ENCODE measurements at regions not wholly inside any gene's neighbourhood (a gene's known extent, or its start where the extent isn't known, plus 50 kb on each side); places are given as distances from the start of the nearest gene placed in this dataset.

DNA sequence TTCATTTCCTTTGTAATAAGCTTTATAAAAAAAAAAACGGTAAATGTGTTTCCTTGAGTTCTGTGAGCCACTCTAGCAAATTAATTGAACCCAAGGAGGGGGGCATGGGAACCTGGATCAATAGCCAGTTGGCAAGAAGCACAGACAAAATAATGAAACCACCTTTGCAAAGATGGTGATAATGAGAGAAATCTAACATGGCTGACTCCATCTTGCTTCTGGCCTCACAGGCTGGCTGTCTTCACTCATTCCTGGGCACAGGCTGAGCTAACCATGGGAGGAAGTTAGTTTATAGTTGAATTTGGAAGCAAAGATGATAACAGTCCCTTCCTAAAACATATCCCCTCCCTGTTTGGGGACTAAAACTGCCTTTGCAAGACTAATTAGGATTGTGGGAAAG is 95.1 kb downstream of the B3GNT2 start:
- DNase-seq, result no peak
- H3K27ac ChIP-seq, result no peak overlapping the region
- in situ Hi-C loops (cut with HindIII; ENCODE audit: low pct_ligation_motif_present, low sequenced_read_pairs), result no loop called here
- no peaks in the 10 kb centered on the region for H3K27me3 ChIP-seq (replicated peaks)
- H3K4me3 ChIP-seq (ENCODE audit: low read depth, low read length), result no peak overlapping the region
- TF ChIP-seq CTCF (IDR thresholded peaks at IDR 0.05; ENCODE audit: low read depth, low read length, missing control alignments), result no peak
- no peaks in the 10 kb centered on the region for H3K36me3 ChIP-seq (replicated peaks)

- H3K27ac ChIP-seq, result no peak overlapping the region
- no peaks in the 10 kb centered on the region for H3K27me3 ChIP-seq (replicated peaks)
- TF ChIP-seq CTCF (IDR thresholded peaks at IDR 0.05; ENCODE audit: low read depth, low read length, missing control alignments), result no peak
- in situ Hi-C loops (cut with HindIII; ENCODE audit: low pct_ligation_motif_present, low sequenced_read_pairs), result no loop called here
- DNase-seq, result peak; percentile 53
- H3K4me3 ChIP-seq (ENCODE audit: low read depth, low read length), result no peak overlapping the region
- H3K36me3 ChIP-seq (replicated peaks), result no peaks in the 10 kb centered on the region
These were observed 92.3 kb downstream of the B3GNT2 start for GRCh38 chr2:62287899-62288880.

GRCh38 chr2:62287282-62287681 is 91.4 kb downstream of the B3GNT2 start:
- no peaks in the 10 kb centered on the region for H3K27me3 ChIP-seq (replicated peaks)
- DNase-seq, result no peak
- H3K4me3 ChIP-seq (ENCODE audit: low read depth, low read length), result no peak overlapping the region
- TF ChIP-seq CTCF (IDR thresholded peaks at IDR 0.05; ENCODE audit: low read depth, low read length, missing control alignments), result no peak
- H3K27ac ChIP-seq, result no peak overlapping the region
- no peaks in the 10 kb centered on the region for H3K36me3 ChIP-seq (replicated peaks)
- in situ Hi-C loops (cut with HindIII; ENCODE audit: low pct_ligation_motif_present, low sequenced_read_pairs), result no loop called here

- Histone ChIP-seq H3K27ac (no peak overlapping the region), H3K36me3 (replicated peaks) (no peaks in the 10 kb centered on the region), H3K4me3 (ENCODE audit: low read depth, low read length) (no peak overlapping the region), H3K27me3 (replicated peaks) (no peaks in the 10 kb centered on the region)
- TF ChIP-seq CTCF (IDR thresholded peaks at IDR 0.05; ENCODE audit: low read depth, low read length, missing control alignments), result no peak
- in situ Hi-C loops (cut with HindIII; ENCODE audit: low pct_ligation_motif_present, low sequenced_read_pairs), result no loop called here
- no peak for DNase-seq
These were observed 90.3 kb downstream of the B3GNT2 start for GRCh38 chr2:62286089-62286785.

DNA sequence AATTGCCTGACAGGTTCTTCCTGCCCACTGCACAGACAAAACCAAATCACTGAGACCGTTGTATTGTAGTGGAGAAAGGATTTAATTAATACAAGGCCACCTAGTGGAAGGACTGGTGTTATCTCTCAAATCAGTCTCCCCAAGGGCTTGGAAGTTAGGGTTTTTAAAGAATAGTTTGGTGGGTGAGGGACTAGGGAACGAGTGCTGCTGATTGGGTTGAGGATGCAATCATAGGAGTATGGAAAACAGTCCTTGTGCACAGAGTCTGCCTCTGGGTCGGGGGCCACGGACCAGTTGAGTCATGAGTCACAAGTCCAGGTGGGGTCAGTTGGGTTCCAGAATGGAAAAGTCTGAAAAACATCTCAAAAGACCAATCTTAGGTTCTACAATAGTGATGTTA is 89.1 kb downstream of the B3GNT2 start:
- Histone ChIP-seq H3K4me3 (ENCODE audit: low read depth, low read length) (no peak overlapping the region), H3K27ac (no peak overlapping the region), H3K36me3 (replicated peaks) (no peaks in the 10 kb centered on the region), H3K27me3 (replicated peaks) (no peaks in the 10 kb centered on the region)
- DNase-seq, result no peak
- in situ Hi-C loops (cut with HindIII; ENCODE audit: low pct_ligation_motif_present, low sequenced_read_pairs), result no loop called here
- no peak for TF ChIP-seq CTCF (IDR thresholded peaks at IDR 0.05; ENCODE audit: low read depth, low read length, missing control alignments)

Data from brain microvascular endothelial cell (primary cell).